Omental fat pad (tissue), 1 donor: ENCODE measurements at regions not wholly inside any gene's neighbourhood (a gene's known extent, or its start where the extent isn't known, plus 50 kb on each side); places are given as distances from the start of the nearest gene placed in this dataset.
"Not testable (repeated sequence)": the region's sequence is repeated elsewhere in the genome, so short reads cannot be mapped to it uniquely, and the experiment has no call there.

Source experiments
- ATAC-seq: fragments of 150-250 bp; one replicate; pipeline ENCODE4 v1.9.1; 2016; ENCODE audit warnings: mild to moderate bottlenecking, moderate library complexity; ENCODE audit not compliant: low FRiP score
- DNase-seq: peaks from one replicate; pipeline ENCODE4 v3.0.0-alpha.2; 2019; ENCODE audit warnings: low spot score

GRCh38 chr7:76927741-76928393, 104.3 kb downstream of the SPDYE17 start:
- not testable (repeated sequence) for ATAC-seq, DNase-seq

DNA sequence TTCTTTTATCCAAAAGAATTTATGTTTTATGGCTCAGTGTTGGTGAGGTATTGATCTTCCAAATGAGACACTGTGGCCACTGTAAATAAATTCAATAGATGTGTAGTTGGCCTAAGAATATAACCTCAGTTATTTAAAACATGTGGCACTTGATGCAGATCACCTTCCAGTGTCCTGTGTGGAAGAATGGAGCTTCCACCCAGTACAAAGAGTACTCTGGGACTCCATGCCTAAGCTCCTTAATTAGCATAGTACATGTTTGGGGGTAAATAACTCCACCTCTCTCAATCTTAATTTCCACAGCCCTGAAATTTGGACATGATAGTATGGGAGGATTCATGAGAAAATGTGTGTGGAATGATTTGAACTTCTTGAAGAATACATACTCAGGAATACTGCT, 105.7 kb downstream of the SPDYE17 start:
- not testable (repeated sequence) for DNase-seq, ATAC-seq

DNA sequence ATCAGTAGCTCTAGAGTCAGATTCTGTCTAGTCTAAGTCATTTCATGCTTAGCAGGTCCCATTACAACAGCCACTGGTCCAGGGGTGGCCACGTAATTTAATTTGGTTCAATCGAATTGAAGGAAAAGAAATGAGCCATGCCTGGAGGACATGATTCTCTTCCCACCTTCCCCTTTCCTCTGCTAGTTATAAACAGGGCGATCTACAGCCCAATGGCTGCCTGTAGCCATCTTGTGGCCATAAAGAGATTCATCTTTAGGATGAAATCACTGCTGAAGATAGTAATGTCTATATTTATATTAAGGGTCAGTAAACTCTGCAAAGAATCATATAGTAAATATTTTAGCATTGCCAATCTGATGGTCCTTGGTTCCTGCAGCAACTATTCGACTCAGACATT, 107.4 kb downstream of the SPDYE17 start:
- not testable (repeated sequence) for DNase-seq, ATAC-seq

GRCh38 chr7:76918619-76919018, 113.5 kb downstream of the SPDYE17 start:
- not testable (repeated sequence) for ATAC-seq, DNase-seq

GRCh38 chr7:76914361-76914760, 117.8 kb downstream of the SPDYE17 start:
- DNase-seq, ATAC-seq: not testable (repeated sequence)

- not testable (repeated sequence) for DNase-seq, ATAC-seq
These were observed 119.9 kb downstream of the SPDYE17 start for GRCh38 chr7:76912011-76912814.

- not testable (repeated sequence) for ATAC-seq, DNase-seq
These were observed 127.5 kb downstream of the SPDYE17 start for GRCh38 chr7:76904688-76905087.

- ATAC-seq, DNase-seq: not testable (repeated sequence)
These were observed 130.0 kb downstream of the SPDYE17 start for GRCh38 chr7:76901944-76902710.

DNA sequence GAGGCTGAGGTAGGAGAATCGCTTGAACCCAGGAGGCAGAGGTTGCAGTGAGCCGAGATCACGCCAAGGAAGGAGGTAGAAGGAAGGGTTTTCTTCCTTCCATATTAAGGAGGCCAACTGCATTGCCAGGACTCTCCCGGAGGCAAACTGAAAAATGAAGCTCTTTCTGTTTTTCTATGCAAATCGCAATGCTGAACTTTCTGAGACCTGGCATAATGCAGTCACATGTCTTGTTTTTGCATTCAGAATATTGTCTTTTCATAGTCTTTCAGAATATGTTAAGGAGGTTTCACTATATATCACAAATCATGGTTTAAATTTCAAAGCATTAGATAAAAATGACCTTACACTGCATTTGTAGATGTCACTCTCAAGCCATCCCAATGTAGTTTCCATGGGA, 133.4 kb downstream of the SPDYE17 start:
- not testable (repeated sequence) for DNase-seq, ATAC-seq

- ATAC-seq, result not testable (repeated sequence)
These were observed 135.2 kb downstream of the SPDYE17 start for GRCh38 chr7:76897007-76897406.

DNA sequence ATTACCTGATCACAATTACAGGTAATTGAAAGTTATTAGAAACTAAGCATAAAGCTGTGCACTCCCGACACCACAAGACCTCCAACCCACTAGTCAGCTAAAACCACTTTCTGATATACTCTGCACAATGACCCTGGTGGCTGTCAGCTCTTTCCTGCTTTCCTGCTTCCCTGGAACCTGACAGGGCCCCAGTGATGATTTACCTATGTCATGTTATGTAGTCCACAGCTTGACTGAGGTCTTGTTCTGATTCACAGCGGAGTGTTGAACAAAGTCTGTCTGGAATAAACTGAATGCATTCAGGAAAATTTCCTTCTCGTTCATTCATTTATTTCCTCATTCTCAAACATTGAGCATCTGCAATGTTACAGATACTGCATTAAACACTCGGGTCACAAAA, 136.5 kb downstream of the SPDYE17 start:
- DNase-seq, ATAC-seq: not testable (repeated sequence)

More at GRCh38 chr7:76897007-76897406, 135.2 kb downstream of the SPDYE17 start:
- not testable (repeated sequence) for DNase-seq

DNA sequence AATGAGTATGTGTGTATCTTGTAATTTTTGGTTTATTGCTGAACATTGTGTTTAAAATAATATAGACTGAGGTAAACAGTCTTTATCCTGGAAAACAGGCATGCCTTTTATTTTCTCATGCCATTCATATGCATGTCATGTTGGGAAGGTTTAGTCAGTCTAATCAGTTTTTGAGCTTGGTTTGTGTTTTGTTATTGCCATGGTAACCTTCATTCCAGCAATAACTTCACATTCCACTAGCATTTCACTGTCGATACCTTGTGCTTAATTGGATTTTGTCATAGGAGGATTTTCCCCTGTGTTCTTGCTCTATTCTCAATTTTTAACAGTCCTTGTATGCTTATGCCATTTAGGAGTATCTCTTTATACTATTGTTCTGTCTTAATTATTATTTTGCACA, 140.4 kb downstream of the SPDYE17 start:
- not testable (repeated sequence) for DNase-seq, ATAC-seq

GRCh38 chr7:76879733-76880288, 152.3 kb downstream of the SPDYE17 start:
- ATAC-seq, DNase-seq: not testable (repeated sequence)

- not testable (repeated sequence) for ATAC-seq, DNase-seq
These were observed 156.4 kb downstream of the SPDYE17 start for GRCh38 chr7:76875760-76876159.

- not testable (repeated sequence) for DNase-seq, ATAC-seq
These were observed 161.7 kb downstream of the SPDYE17 start for GRCh38 chr7:76870504-76870808.

DNA sequence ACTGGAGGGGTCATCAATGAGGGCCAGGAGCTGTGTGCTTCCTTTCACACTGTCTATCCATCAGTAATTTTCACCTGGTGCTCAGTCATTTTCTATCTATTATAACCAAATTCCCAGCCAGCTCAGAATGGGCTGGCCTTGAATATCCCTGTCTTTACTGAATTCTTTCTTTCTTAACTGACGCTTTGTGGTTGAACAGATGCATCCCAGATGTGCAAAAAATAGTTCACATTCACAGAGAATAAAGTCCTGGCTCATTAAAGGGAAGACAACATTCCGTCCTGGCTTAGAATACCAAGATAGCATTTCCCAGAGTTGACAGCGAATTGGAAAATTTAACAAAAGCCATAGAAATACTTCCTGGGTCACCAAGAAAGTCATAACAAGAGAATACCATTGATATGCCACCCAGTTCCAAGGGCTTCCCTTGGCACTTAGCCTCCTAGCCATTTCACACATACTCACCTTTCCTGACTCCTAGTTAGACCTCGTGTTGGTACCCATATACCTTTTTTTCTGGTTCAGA, 164.7 kb downstream of the SPDYE17 start:
- ATAC-seq, DNase-seq: not testable (repeated sequence)

DNA sequence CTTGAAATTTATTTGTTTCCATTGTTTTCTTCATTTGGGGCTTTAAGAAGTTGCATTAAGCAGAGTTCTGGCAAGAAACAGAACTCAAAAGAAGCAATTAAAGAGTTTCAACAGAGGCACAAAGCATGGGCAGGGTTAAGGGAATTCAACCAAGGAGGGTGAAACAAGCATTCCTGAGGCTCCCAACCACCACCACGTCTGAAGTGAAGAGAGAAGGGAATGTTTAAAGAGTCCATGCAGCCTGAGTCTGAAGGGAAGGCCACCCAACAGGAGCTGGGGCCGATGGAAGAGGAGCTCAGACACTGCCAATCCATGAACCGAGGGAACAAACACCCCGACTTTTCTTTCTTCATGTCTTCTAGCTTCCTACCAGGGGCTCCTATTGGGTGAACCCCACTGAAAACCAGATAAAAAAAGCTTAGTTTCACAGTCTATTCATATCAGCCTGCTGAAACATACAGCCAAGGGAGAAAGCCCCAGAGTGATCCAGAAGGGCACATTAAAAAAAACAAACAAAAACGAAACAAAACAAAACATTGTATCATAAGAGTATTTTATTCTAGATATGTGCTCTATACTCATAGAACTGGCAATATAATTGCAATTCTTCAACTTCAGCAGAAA, 168.9 kb downstream of the SPDYE17 start:
- DNase-seq, ATAC-seq: not testable (repeated sequence)

GRCh38 chr7:76862241-76862640, 169.9 kb downstream of the SPDYE17 start:
- not testable (repeated sequence) for DNase-seq, ATAC-seq

DNA sequence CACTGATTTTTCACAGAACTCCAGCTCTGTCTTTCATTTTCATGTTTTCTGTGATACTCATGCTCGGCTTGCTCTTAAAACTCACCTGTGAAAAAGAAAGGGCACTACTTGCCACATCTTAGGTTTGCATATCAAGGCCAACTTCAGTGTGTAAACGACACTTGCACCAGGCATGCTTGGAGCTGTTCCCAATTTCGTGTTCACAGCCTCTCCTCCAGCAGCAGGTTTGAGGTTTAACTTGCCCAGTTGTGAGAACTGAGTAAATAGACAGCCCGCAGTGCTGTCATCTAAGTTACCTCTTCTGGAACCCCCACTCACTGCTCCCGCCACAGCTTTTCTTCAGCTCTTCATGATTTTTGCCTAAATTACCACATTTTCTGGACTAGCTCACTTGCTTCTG, 172.2 kb downstream of the SPDYE17 start:
- ATAC-seq, DNase-seq: not testable (repeated sequence)
